ENCODE measurements at regions not wholly inside any gene's neighbourhood (a gene's known extent, or its start where the extent isn't known, plus 50 kb on each side); places are given as distances from the start of the nearest gene placed in this dataset.

GRCh38 chr14:104505085-104506074 is 74.2 kb upstream of the C14orf180 start:
- no peak overlapping the region for H3K4me2 ChIP-seq (ENCODE audit: low read length)
- POLR2A ChIA-PET, result no interaction called here
- H3K79me2 ChIP-seq (ENCODE audit: insufficient read depth, low read length), result no peaks in the 10 kb centered on the region
- CTCF ChIA-PET, result no interaction called here
- no peak overlapping the region for H2AFZ ChIP-seq (ENCODE audit: low read depth, low read length, poor library complexity, severe bottlenecking)
- no peaks in the 10 kb centered on the region for H4K20me1 ChIP-seq (ENCODE audit: insufficient read depth)
- intact Hi-C loops (cut with micrococcal nuclease), result no loop called here
- peaks cover 10% of the 10 kb centered on the region; the same call in 1 of the 2 replicates for H3K27me3 ChIP-seq (ENCODE audit: insufficient read depth, low read length)
- ATAC-seq, result no peak
- no TSS peak for BruUV-seq (replicated peaks)
- H3K27ac ChIP-seq (ENCODE audit: low read depth, low read length), result no peak overlapping the region
- DNase-seq (ENCODE audit: low read depth, low spot score), result no peak
- H3K4me3 ChIP-seq (replicated peaks in 1 of 2; ENCODE audit: low read depth in 1 of 2, low read length in 2 of 2), result no peak overlapping the region
- no peak overlapping the region for H3K9ac ChIP-seq (ENCODE audit: low read length)
- RAD21 ChIA-PET (ENCODE audit: low non-redundant PET in 1 of 2, low total read pairs in 2 of 2, uncharacterized antibody in 2 of 2, unreplicated experiment in 2 of 2), result no interaction called here
- no peaks in the 10 kb centered on the region; a peak in 1 of 4 replicates for H3K9me3 ChIP-seq (ENCODE audit: control insufficient read depth in 1 of 2, insufficient read depth in 1 of 2, low read depth in 1 of 2, low read length in 2 of 2)
- no peaks in the 10 kb centered on the region for H3K4me1 ChIP-seq (ENCODE audit: control insufficient read depth in 1 of 2, insufficient read depth in 2 of 2, low read length in 2 of 2)
- no peaks in the 10 kb centered on the region for H3K36me3 ChIP-seq (ENCODE audit: control insufficient read depth in 1 of 2, insufficient read depth in 2 of 2, low read length in 2 of 2)
- H3K9me2 ChIP-seq (ENCODE audit: insufficient read depth), result no peaks in the 10 kb centered on the region
- no peak for TF ChIP-seq EGR1 (IDR thresholded peaks at IDR 0.05; ENCODE audit: low read depth)
- no peak for TF ChIP-seq POLR2AphosphoS5 (IDR thresholded peaks at IDR 0.05; ENCODE audit: low read depth, low read length)
- TF ChIP-seq SIN3A (IDR thresholded peaks at IDR 0.05; ENCODE audit: low read depth), result no peak
- TF ChIP-seq EZH2phosphoT487 (IDR thresholded peaks at IDR 0.05; ENCODE audit: borderline replicate concordance), result no peak
- no peak for TF ChIP-seq SP1 (IDR thresholded peaks at IDR 0.05; ENCODE audit: low read depth)
- no peak for TF ChIP-seq POLR2A (IDR thresholded peaks at IDR 0.05; ENCODE audit: borderline replicate concordance, extremely low read depth, insufficient read depth, insufficient read length)
- TF ChIP-seq ZFX (IDR thresholded peaks at IDR 0.05), result no peak
- no peak for TF ChIP-seq FOSL1 (IDR thresholded peaks at IDR 0.05; ENCODE audit: low read depth)
- TF ChIP-seq CBX3 (IDR thresholded peaks at IDR 0.05; ENCODE audit: low read depth), result no peak
- TF ChIP-seq EZH2 (IDR thresholded peaks at IDR 0.05), result no peak
- no peak for TF ChIP-seq ATF3 (IDR thresholded peaks at IDR 0.05)
- TF ChIP-seq, protein P1, sequence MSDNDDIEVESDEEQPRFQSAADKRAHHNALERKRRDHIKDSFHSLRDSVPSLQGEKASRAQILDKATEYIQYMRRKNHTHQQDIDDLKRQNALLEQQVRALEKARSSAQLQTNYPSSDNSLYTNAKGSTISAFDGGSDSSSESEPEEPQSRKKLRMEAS (IDR thresholded peaks at IDR 0.05), result no peak
- no peak for TF ChIP-seq ZNF274 (IDR thresholded peaks at IDR 0.05; ENCODE audit: low read depth, low read length)
- TF ChIP-seq, protein P2, sequence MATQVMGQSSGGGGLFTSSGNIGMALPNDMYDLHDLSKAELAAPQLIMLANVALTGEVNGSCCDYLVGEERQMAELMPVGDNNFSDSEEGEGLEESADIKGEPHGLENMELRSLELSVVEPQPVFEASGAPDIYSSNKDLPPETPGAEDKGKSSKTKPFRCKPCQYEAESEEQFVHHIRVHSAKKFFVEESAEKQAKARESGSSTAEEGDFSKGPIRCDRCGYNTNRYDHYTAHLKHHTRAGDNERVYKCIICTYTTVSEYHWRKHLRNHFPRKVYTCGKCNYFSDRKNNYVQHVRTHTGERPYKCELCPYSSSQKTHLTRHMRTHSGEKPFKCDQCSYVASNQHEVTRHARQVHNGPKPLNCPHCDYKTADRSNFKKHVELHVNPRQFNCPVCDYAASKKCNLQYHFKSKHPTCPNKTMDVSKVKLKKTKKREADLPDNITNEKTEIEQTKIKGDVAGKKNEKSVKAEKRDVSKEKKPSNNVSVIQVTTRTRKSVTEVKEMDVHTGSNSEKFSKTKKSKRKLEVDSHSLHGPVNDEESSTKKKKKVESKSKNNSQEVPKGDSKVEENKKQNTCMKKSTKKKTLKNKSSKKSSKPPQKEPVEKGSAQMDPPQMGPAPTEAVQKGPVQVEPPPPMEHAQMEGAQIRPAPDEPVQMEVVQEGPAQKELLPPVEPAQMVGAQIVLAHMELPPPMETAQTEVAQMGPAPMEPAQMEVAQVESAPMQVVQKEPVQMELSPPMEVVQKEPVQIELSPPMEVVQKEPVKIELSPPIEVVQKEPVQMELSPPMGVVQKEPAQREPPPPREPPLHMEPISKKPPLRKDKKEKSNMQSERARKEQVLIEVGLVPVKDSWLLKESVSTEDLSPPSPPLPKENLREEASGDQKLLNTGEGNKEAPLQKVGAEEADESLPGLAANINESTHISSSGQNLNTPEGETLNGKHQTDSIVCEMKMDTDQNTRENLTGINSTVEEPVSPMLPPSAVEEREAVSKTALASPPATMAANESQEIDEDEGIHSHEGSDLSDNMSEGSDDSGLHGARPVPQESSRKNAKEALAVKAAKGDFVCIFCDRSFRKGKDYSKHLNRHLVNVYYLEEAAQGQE (IDR thresholded peaks at IDR 0.05; ENCODE audit: low read depth), result no peak
